Neural progenitor cell (in vitro differentiated cells): ENCODE measurements at regions not wholly inside any gene's neighbourhood (a gene's known extent, or its start where the extent isn't known, plus 50 kb on each side); places are given as distances from the start of the nearest gene placed in this dataset.

Source experiments
- DNase-seq: peaks from one replicate; pipeline ENCODE4 v3.0.0-alpha.2; 2016; ENCODE audit warnings: low spot score
- H2AFZ ChIP-seq: fragments of 200-600 bp; sonication (generic); replicated peaks from 2 replicates; pipeline ENCODE4 v1.6.1; 2016; ENCODE audit warnings: antibody characterized with exemption
- H3F3A ChIP-seq: fragments of 200-600 bp; sonication (generic); 2 replicates; pipeline ENCODE4 v1.6.1; 2016; ENCODE audit warnings: antibody characterized with exemption, low read depth
- H3K27ac ChIP-seq: fragments of 200-600 bp; sonication (generic); 2 replicates; pipeline ENCODE4 v1.5.1; 2016; ENCODE audit warnings: mild to moderate bottlenecking
- H3K27me3 ChIP-seq: fragments of 200-600 bp; sonication (generic); 2 replicates; pipeline ENCODE4 v1.6.1; 2016; ENCODE audit warnings: mild to moderate bottlenecking, moderate library complexity
- H3K36me3 ChIP-seq: fragments of 200-600 bp; sonication (generic); 2 replicates; pipeline ENCODE4 v1.5.1; 2016
- H3K4me1 ChIP-seq: fragments of 200-600 bp; sonication (generic); 2 replicates; pipeline ENCODE4 v1.6.1; 2016; ENCODE audit warnings: mixed run types
- H3K4me2 ChIP-seq: fragments of 200-600 bp; sonication (generic); 2 replicates; pipeline ENCODE4 v1.6.1; 2016
- H3K4me3 ChIP-seq: fragments of 200-600 bp; sonication (generic); 2 replicates; pipeline ENCODE4 v1.5.1; 2016
- H3K79me2 ChIP-seq: fragments of 200-600 bp; sonication (generic); 2 replicates; pipeline ENCODE4 v1.6.1; 2016; ENCODE audit warnings: low read depth
- H3K9ac ChIP-seq: fragments of 200-600 bp; sonication (generic); 2 replicates; pipeline ENCODE4 v1.6.1; 2016
- H3K9me3 ChIP-seq: fragments of 200-600 bp; sonication (generic); 2 replicates; pipeline ENCODE4 v1.5.1; 2016; ENCODE audit warnings: low read depth
- H4K20me1 ChIP-seq: fragments of 200-600 bp; sonication (generic); 2 replicates; pipeline ENCODE4 v1.6.1; 2016; ENCODE audit warnings: low read depth
- H3K27ac Mint-ChIP-seq: 3 replicates; pipeline ENCODE4 v1.8.0; 2021; ENCODE audit warnings: mixed read lengths
- H3K27me3 Mint-ChIP-seq: 2 replicates; pipeline ENCODE4 v1.8.0; 2022; ENCODE audit warnings: low read depth, mild to moderate bottlenecking, inconsistent platforms, moderate library complexity, mixed read lengths; ENCODE audit not compliant: insufficient read depth
- H3K36me3 Mint-ChIP-seq: 3 replicates; pipeline ENCODE4 v1.8.0; 2021; ENCODE audit warnings: mixed read lengths
- H3K4me1 Mint-ChIP-seq: 3 replicates; pipeline ENCODE4 v1.8.0; 2021; ENCODE audit warnings: mixed read lengths
- H3K4me3 Mint-ChIP-seq: 3 replicates; pipeline ENCODE4 v1.8.0; 2021; ENCODE audit warnings: mild to moderate bottlenecking, moderate library complexity, mixed read lengths
- H3K9me3 Mint-ChIP-seq: 3 replicates; pipeline ENCODE4 v1.8.0; 2020; ENCODE audit warnings: mixed read lengths
- EZH2 ChIP-seq: fragments of 200-600 bp; sonication (generic); IDR thresholded peaks from 2 replicates; pipeline ENCODE4 v1.6.1; 2017; ENCODE audit warnings: antibody characterized with exemption, mild to moderate bottlenecking, moderate library complexity
- EZH2phosphoT487 ChIP-seq: fragments of 200-600 bp; sonication (generic); IDR thresholded peaks from 2 replicates; pipeline ENCODE4 v1.6.1; 2017; ENCODE audit warnings: antibody characterized with exemption
- TF ChIP-seq, protein P1 (sequence below): fragments of 200-600 bp; sonication (generic); IDR thresholded peaks from 2 replicates; pipeline ENCODE4 v1.5.1; 2017; ENCODE audit warnings: antibody characterized with exemption, mild to moderate bottlenecking

DNA sequence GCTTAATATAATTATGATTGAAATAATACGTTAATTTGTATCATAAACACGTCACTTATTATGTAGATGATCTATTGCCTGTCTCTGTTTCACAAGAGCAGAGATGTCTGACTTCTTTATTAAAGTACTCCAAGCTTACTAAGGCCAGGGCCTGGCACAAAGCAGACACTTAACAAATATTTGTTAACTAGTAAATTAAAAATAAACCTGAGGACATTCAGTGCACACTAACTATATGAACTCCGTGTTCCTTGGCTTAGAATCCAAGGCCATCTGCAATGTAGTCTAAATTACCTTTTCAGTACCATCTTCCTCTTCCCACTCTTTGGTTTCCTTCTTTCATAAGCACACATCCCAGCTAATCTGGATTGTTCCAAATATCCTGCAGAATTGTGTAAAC, 210.8 kb upstream of the SOX9 start:
- Mint-ChIP-seq H3K36me3 (peaks cover 3% of the 10 kb centered on the region), H3K27ac (no peak overlapping the region), H3K4me1 (peaks cover 4% of the 10 kb centered on the region), H3K27me3 (no peaks in the 10 kb centered on the region), H3K4me3 (no peak overlapping the region), H3K9me3 (peaks cover 5% of the 10 kb centered on the region)
- H3K4me3 ChIP-seq: no peak overlapping the region
- no peak overlapping the region for H3K4me2 ChIP-seq
- H3K9ac ChIP-seq: no peak overlapping the region
- no peaks in the 10 kb centered on the region for H3K79me2 ChIP-seq
- no peaks in the 10 kb centered on the region for H3K36me3 ChIP-seq
- no peaks in the 10 kb centered on the region for H3K27me3 ChIP-seq
- no peaks in the 10 kb centered on the region for H4K20me1 ChIP-seq
- H3K9me3 ChIP-seq: no peaks in the 10 kb centered on the region
- TF ChIP-seq EZH2phosphoT487 (no peak), EZH2 (no peak)
- TF ChIP-seq, protein P1, sequence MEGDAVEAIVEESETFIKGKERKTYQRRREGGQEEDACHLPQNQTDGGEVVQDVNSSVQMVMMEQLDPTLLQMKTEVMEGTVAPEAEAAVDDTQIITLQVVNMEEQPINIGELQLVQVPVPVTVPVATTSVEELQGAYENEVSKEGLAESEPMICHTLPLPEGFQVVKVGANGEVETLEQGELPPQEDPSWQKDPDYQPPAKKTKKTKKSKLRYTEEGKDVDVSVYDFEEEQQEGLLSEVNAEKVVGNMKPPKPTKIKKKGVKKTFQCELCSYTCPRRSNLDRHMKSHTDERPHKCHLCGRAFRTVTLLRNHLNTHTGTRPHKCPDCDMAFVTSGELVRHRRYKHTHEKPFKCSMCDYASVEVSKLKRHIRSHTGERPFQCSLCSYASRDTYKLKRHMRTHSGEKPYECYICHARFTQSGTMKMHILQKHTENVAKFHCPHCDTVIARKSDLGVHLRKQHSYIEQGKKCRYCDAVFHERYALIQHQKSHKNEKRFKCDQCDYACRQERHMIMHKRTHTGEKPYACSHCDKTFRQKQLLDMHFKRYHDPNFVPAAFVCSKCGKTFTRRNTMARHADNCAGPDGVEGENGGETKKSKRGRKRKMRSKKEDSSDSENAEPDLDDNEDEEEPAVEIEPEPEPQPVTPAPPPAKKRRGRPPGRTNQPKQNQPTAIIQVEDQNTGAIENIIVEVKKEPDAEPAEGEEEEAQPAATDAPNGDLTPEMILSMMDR: no peak
- DNase-seq: no peak
- H3K27ac ChIP-seq: no peak overlapping the region
- H2AFZ ChIP-seq: no peak overlapping the region
- H3K4me1 ChIP-seq: no peaks in the 10 kb centered on the region
- H3F3A ChIP-seq: peaks cover 5% of the 10 kb centered on the region

DNA sequence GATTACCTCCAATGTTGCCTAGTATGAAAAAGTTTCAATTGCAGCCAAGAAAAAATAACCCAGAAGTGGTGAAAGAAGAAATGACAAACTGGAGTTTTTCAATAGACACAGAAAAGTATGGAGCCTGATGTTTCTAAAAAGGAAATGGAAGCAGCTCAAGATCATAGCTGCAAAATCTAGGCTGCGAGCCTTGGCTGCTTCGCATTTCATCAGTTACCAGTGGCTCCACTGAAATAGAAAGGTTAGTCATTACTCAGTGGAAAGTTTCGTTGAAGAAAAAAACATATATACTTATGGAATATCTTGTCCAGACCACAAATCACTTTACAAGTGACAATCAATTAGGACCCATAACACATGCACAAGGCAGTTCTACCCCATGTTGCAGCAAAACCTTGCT, 206.8 kb upstream of the SOX9 start:
- no peaks in the 10 kb centered on the region for H3K9me3 Mint-ChIP-seq
- Histone ChIP-seq H3K79me2 (no peaks in the 10 kb centered on the region), H3K27me3 (no peaks in the 10 kb centered on the region), H3K4me2 (no peak overlapping the region), H4K20me1 (no peaks in the 10 kb centered on the region), H3K27ac (no peak overlapping the region), H3K9ac (no peak overlapping the region), H3F3A (no peaks in the 10 kb centered on the region), H3K4me1 (no peaks in the 10 kb centered on the region), H3K36me3 (no peaks in the 10 kb centered on the region), H3K4me3 (no peak overlapping the region), H2AFZ (no peak overlapping the region), H3K9me3 (no peaks in the 10 kb centered on the region)
- H3K4me1 Mint-ChIP-seq: no peaks in the 10 kb centered on the region
- TF ChIP-seq EZH2phosphoT487 (no peak), EZH2 (no peak)
- TF ChIP-seq, protein P1: no peak
- no peak overlapping the region for H3K27ac Mint-ChIP-seq
- DNase-seq: no peak
- H3K27me3 Mint-ChIP-seq: no peaks in the 10 kb centered on the region
- no peaks in the 10 kb centered on the region for H3K36me3 Mint-ChIP-seq
- H3K4me3 Mint-ChIP-seq: no peak overlapping the region

DNA sequence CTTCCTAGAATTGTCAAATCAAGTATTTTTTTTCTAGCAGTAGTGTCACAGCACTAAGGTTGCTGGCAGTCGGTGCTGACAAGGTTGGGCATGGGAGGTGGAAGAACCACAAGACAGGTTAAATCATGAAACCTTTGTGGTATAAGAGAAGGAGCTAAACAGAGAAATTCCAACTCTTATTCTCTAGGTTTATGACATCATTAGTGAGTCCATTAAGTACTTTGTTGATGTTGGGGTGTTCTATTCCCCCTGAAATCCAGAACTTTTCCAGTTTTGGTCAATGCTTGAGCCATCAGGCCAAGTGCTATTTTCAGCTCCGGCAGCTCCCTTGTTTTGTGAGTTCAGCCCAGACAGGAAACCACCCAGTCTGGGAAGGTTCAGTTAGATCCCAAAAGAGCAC, 206.0 kb upstream of the SOX9 start:
- Mint-ChIP-seq H3K4me1 (no peaks in the 10 kb centered on the region), H3K4me3 (no peak overlapping the region), H3K27me3 (no peaks in the 10 kb centered on the region), H3K9me3 (no peaks in the 10 kb centered on the region), H3K27ac (no peak overlapping the region), H3K36me3 (no peaks in the 10 kb centered on the region)
- no peak for DNase-seq
- H3K9ac ChIP-seq: no peak overlapping the region
- no peak overlapping the region for H3K4me3 ChIP-seq
- TF ChIP-seq EZH2 (no peak), EZH2phosphoT487 (no peak)
- TF ChIP-seq, protein P1: no peak
- H4K20me1 ChIP-seq: no peaks in the 10 kb centered on the region
- H3K4me1 ChIP-seq: no peaks in the 10 kb centered on the region
- no peaks in the 10 kb centered on the region for H3F3A ChIP-seq
- H3K9me3 ChIP-seq: no peaks in the 10 kb centered on the region
- no peak overlapping the region for H3K4me2 ChIP-seq
- no peaks in the 10 kb centered on the region for H3K79me2 ChIP-seq
- no peaks in the 10 kb centered on the region for H3K27me3 ChIP-seq
- H2AFZ ChIP-seq: no peak overlapping the region
- H3K36me3 ChIP-seq: no peaks in the 10 kb centered on the region
- no peak overlapping the region for H3K27ac ChIP-seq

DNA sequence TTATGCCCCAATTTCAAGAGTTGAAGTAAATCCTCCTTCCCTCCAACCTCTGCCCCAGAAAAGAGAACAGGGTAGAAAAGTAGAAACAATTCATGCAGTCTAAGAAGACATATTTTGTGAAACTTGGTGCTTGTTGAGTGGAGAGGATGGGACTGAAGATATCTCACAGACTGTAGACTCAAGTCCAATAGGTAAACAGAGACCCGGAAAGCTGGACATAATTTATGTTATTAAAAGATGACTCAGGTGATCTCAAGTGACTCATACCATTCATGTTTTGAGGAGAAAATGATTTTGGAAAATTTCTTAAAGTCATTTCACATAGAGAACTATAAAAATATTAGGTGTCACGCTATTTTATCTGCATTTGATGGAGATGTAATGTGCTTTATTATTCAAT, 203.1 kb upstream of the SOX9 start:
- no peak overlapping the region for H2AFZ ChIP-seq
- no peaks in the 10 kb centered on the region for H3K4me1 ChIP-seq
- no peaks in the 10 kb centered on the region for H3K9me3 ChIP-seq
- TF ChIP-seq, protein P1: no peak
- no peak for TF ChIP-seq EZH2
- no peak for TF ChIP-seq EZH2phosphoT487
- no peak overlapping the region for H3K4me3 ChIP-seq
- H3K4me3 Mint-ChIP-seq: no peak overlapping the region
- H3K27ac ChIP-seq: no peak overlapping the region
- no peak overlapping the region for H3K9ac ChIP-seq
- no peaks in the 10 kb centered on the region for H3K4me1 Mint-ChIP-seq
- no peaks in the 10 kb centered on the region for H3F3A ChIP-seq
- H3K9me3 Mint-ChIP-seq: no peaks in the 10 kb centered on the region
- no peaks in the 10 kb centered on the region for H3K36me3 ChIP-seq
- no peaks in the 10 kb centered on the region for H4K20me1 ChIP-seq
- no peaks in the 10 kb centered on the region for H3K27me3 ChIP-seq
- no peaks in the 10 kb centered on the region for H3K27me3 Mint-ChIP-seq
- no peaks in the 10 kb centered on the region for H3K36me3 Mint-ChIP-seq
- no peak for DNase-seq
- no peak overlapping the region for H3K27ac Mint-ChIP-seq
- H3K79me2 ChIP-seq: no peaks in the 10 kb centered on the region
- H3K4me2 ChIP-seq: no peak overlapping the region
